ENCODE measurements at regions not wholly inside any gene's neighbourhood (a gene's known extent, or its start where the extent isn't known, plus 50 kb on each side); places are given as distances from the start of the nearest gene placed in this dataset. TPM values are rescaled to one million over a fixed set of nuclear protein-coding genes. Genes with fewer than 3 reads are reported as not detected.

- no peak for DNase-seq
These were observed 52.4 kb upstream of the EEPD1 start for GRCh38 chr7:36100634-36101033.

Small RNA genes lying in the stretch of these regions (small RNA-seq; reads per million reads assigned to genes)
- not detected for gene RNU6-1085P (ENCODE audit: low replicate concordance)
